Sigmoid colon (tissue), 6 donors: ENCODE measurements at regions not wholly inside any gene's neighbourhood (a gene's known extent, or its start where the extent isn't known, plus 50 kb on each side); places are given as distances from the start of the nearest gene placed in this dataset.

Source experiments
- DNase-seq: peaks from one replicate; pipeline ENCODE4 v3.0.0-alpha.2; 2019
- H3K27ac ChIP-seq, 4 donors: fragments of 200-600 bp; sonication (generic); one replicate each; pipeline ENCODE4 v1.5.1; 2016 to 2019; ENCODE audit warnings: mild to moderate bottlenecking in 1 of 4
- H3K27me3 ChIP-seq, 3 donors: fragments of 200-600 bp; sonication (generic); one replicate each; pipeline ENCODE4 v1.5.1; 2019; ENCODE audit warnings: mild to moderate bottlenecking in 1 of 3
- H3K36me3 ChIP-seq, 4 donors: fragments of 200-600 bp; sonication (generic); one replicate each; pipeline ENCODE4 v1.5.1; 2016 to 2019
- H3K4me1 ChIP-seq, 4 donors: fragments of 200-600 bp; sonication (generic); one replicate each; pipeline ENCODE4 v1.5.1; 2017 to 2019
- H3K4me3 ChIP-seq, 4 donors: fragments of 200-600 bp; sonication (generic); one replicate each; pipeline ENCODE4 v1.5.1; 2017 to 2019; ENCODE audit warnings: mild to moderate bottlenecking in 2 of 4, moderate library complexity in 1 of 4
- H3K9me3 ChIP-seq, 4 donors: fragments of 200-600 bp in 3 of 4; sonication (generic) in 3 of 4; one replicate each; pipeline versions ENCODE4 v1.5.1 to v1.6.1; 2013 to 2019
- EP300 ChIP-seq, 4 donors: sonication (generic); formaldehyde crosslinking; IDR thresholded peaks; one replicate each; pipeline ENCODE4 v1.6.1; 2017; ENCODE audit warnings: antibody characterized with exemption in 4 of 4
- POLR2A ChIP-seq, 2 donors: fragments of 450-650 bp; IDR thresholded peaks; one replicate each; pipeline ENCODE4 v1.6.1; 2016; ENCODE audit warnings: antibody characterized with exemption in 2 of 2, mild to moderate bottlenecking in 2 of 2, moderate library complexity in 2 of 2
- POLR2AphosphoS5 ChIP-seq, 4 donors: sonication (generic); formaldehyde crosslinking; IDR thresholded peaks; one replicate each; pipeline ENCODE4 v1.6.1; 2017; ENCODE audit warnings: antibody characterized with exemption in 4 of 4
- WGBS, 2 donors: extraction: QIAGEN DNeasy Blood & Tissue Kit; methylation state at CpG; one replicate each; pipeline ENCODE4 v1.1.7; 2013; 5-methylcytosine and 5-hydroxymethylcytosine counted together
- intact Hi-C: fragments of 100-400 bp; cut with DNase I; formaldehyde crosslinking; loops from one replicate; pipeline ENCODE4 v1.15.1; 2023
- TF ChIP-seq, protein P1 (sequence below), 4 experiments: fragments of 450-650 bp in 3 of 4; fragments of 200-600 bp in 1 of 4; IDR thresholded peaks; one replicate each; pipeline ENCODE4 v1.5.1; 2016 to 2019; ENCODE audit warnings: antibody characterized with exemption in 4 of 4, mild to moderate bottlenecking in 3 of 4, moderate library complexity in 2 of 4
- donor health status: healthy with polysubstance abuse.
- donor health status: healthy.

DNA sequence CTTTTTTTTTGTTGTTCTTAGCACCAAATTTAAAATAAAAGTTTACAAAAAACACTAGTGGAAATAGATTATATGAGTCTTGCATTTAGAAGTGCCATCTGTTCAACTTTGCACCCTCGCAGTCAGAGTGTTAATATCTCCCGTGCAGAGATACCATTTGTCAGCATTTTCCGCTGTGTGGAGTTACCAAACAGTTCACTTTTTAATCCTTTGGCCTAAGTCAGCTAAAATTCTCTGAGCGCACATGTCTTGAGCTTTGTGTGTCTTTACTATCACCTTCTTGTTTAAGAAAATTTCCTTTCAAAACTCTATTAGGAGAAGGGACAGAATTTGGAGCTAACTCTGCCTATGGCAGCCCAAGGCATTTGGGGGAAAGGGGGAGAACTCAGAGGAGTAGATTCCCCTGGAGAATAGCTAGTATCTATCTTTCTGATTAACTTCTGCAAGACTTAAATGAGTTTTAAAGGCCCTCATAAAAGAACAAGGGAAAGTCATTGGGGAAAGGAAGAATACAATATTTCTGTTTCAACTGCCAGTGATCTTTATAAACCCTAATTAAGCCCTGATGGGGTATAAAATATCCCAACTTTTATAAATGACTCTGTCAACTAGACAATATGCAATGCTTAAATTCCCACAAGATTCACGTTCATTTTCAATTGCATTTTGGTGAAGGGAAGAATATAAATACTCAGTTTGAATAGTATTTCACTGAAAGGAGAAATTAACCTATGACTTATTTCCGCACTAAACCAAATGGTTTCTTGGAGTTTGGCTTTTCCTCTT, 114.9 kb upstream of the RAB11FIP2 start:
- no peaks in the 10 kb centered on the region for H3K36me3 ChIP-seq
- no peaks in the 10 kb centered on the region for H3K4me1 ChIP-seq
- WGBS, 2 donors = 87 to 88% methylated on average over 6 of the region's 6 CpGs
- TF ChIP-seq EP300 (IDR thresholded peaks at IDR 0.05) = no peak
- TF ChIP-seq POLR2A (IDR thresholded peaks at IDR 0.05) = no peak
- TF ChIP-seq, protein P1, sequence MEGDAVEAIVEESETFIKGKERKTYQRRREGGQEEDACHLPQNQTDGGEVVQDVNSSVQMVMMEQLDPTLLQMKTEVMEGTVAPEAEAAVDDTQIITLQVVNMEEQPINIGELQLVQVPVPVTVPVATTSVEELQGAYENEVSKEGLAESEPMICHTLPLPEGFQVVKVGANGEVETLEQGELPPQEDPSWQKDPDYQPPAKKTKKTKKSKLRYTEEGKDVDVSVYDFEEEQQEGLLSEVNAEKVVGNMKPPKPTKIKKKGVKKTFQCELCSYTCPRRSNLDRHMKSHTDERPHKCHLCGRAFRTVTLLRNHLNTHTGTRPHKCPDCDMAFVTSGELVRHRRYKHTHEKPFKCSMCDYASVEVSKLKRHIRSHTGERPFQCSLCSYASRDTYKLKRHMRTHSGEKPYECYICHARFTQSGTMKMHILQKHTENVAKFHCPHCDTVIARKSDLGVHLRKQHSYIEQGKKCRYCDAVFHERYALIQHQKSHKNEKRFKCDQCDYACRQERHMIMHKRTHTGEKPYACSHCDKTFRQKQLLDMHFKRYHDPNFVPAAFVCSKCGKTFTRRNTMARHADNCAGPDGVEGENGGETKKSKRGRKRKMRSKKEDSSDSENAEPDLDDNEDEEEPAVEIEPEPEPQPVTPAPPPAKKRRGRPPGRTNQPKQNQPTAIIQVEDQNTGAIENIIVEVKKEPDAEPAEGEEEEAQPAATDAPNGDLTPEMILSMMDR (IDR thresholded peaks at IDR 0.05) = no peak
- no peak for TF ChIP-seq POLR2AphosphoS5 (IDR thresholded peaks at IDR 0.05)
- H3K4me3 ChIP-seq = no peak overlapping the region
- no peaks in the 10 kb centered on the region for H3K9me3 ChIP-seq
- no peak overlapping the region for H3K27ac ChIP-seq
- intact Hi-C loops = no loop called here
- no peak for DNase-seq
- H3K27me3 ChIP-seq = no peaks in the 10 kb centered on the region

- Histone ChIP-seq H3K4me1 (no peaks in the 10 kb centered on the region), H3K9me3 (no peaks in the 10 kb centered on the region), H3K36me3 (no peaks in the 10 kb centered on the region), H3K27me3 (no peaks in the 10 kb centered on the region), H3K4me3 (no peak overlapping the region), H3K27ac (no peak overlapping the region)
- DNase-seq = no peak
- TF ChIP-seq POLR2AphosphoS5 (IDR thresholded peaks at IDR 0.05) = no peak
- no peak for TF ChIP-seq EP300 (IDR thresholded peaks at IDR 0.05)
- TF ChIP-seq, protein P1 (IDR thresholded peaks at IDR 0.05) = no peak
- TF ChIP-seq POLR2A (IDR thresholded peaks at IDR 0.05) = no peak
- intact Hi-C loops = no loop called here
Measured at GRCh38 chr10:118153287-118153686, 106.5 kb upstream of the RAB11FIP2 start.

- no peaks in the 10 kb centered on the region for H3K27me3 ChIP-seq
- H3K4me3 ChIP-seq = no peak overlapping the region
- intact Hi-C loops = no loop called here
- TF ChIP-seq POLR2A (IDR thresholded peaks at IDR 0.05) (no peak), POLR2AphosphoS5 (IDR thresholded peaks at IDR 0.05) (no peak), EP300 (IDR thresholded peaks at IDR 0.05) (no peak)
- TF ChIP-seq, protein P1 (IDR thresholded peaks at IDR 0.05) = no peak
- H3K9me3 ChIP-seq = no peaks in the 10 kb centered on the region
- WGBS, 2 donors = 19 to 70% methylated on average over 2 of the region's 2 CpGs
- H3K36me3 ChIP-seq = no peaks in the 10 kb centered on the region
- H3K4me1 ChIP-seq = no peaks in the 10 kb centered on the region
- H3K27ac ChIP-seq = no peak overlapping the region
- DNase-seq = no peak
Measured at GRCh38 chr10:118151461-118151860, 104.7 kb upstream of the RAB11FIP2 start.

- H3K4me3 ChIP-seq = no peak overlapping the region
- H3K9me3 ChIP-seq = no peaks in the 10 kb centered on the region
- H3K4me1 ChIP-seq = no peaks in the 10 kb centered on the region
- DNase-seq = no peak
- no peaks in the 10 kb centered on the region for H3K36me3 ChIP-seq
- no peak overlapping the region for H3K27ac ChIP-seq
- TF ChIP-seq POLR2AphosphoS5 (IDR thresholded peaks at IDR 0.05) = no peak
- TF ChIP-seq, protein P1 (IDR thresholded peaks at IDR 0.05) = no peak
- TF ChIP-seq EP300 (IDR thresholded peaks at IDR 0.05) = no peak
- TF ChIP-seq POLR2A (IDR thresholded peaks at IDR 0.05) = no peak
- H3K27me3 ChIP-seq = no peaks in the 10 kb centered on the region
- intact Hi-C loops = no loop called here
Measured at GRCh38 chr10:118148247-118148646, 101.5 kb upstream of the RAB11FIP2 start.

DNA sequence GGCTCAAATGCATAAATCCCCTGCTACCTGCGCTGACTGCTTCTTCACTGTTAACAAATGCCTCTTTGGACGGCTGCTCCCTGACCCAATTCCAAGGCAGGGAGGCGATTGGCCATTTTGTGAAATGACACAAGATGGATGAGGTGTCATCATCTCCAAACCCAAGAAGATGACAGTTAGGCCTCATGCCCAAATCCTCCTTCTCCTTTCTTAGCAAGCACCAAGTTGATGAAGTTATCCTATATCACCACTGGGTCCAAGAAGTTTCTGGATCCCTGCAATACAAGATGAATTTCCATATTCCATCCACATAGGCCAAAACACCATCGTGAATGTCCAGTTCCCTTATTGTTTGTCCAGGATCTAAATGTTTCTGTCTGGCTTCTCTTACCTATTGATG, 98.5 kb upstream of the RAB11FIP2 start:
- Histone ChIP-seq H3K4me1 (no peaks in the 10 kb centered on the region), H3K4me3 (no peak overlapping the region), H3K27ac (no peak overlapping the region), H3K36me3 (no peaks in the 10 kb centered on the region), H3K27me3 (no peaks in the 10 kb centered on the region), H3K9me3 (no peaks in the 10 kb centered on the region)
- DNase-seq = no peak
- WGBS, 2 donors = 91% methylated on average over 4 of the region's 4 CpGs
- TF ChIP-seq POLR2AphosphoS5 (IDR thresholded peaks at IDR 0.05) (no peak), EP300 (IDR thresholded peaks at IDR 0.05) (no peak), POLR2A (IDR thresholded peaks at IDR 0.05) (no peak)
- TF ChIP-seq, protein P1 (IDR thresholded peaks at IDR 0.05) = no peak
- intact Hi-C loops = no loop called here
